ENCODE measurements at regions not wholly inside any gene's neighbourhood (a gene's known extent, or its start where the extent isn't known, plus 50 kb on each side); places are given as distances from the start of the nearest gene placed in this dataset.

- no TSS peak for BruUV-seq (replicated peaks)
- TF ChIP-seq TCF3 (IDR thresholded peaks at IDR 0.05; ENCODE audit: borderline replicate concordance, insufficient read depth, low read depth, low read length) (no peak), SIX5 (IDR thresholded peaks at IDR 0.05; ENCODE audit: low read depth, low read length, severe bottlenecking) (no peak)
- intact Hi-C loops (cut with micrococcal nuclease; ENCODE audit: unreplicated experiment) (no loop called here), in situ Hi-C loops (cut with MboI) (no loop called here)
- ATAC-seq (no peak), FAIRE-seq (no peak), DNase-seq (ENCODE audit: low read depth, low spot score) (no peak)
- POLR2A ChIA-PET, result no interaction called here
- 47% methylated on average over 1 of the region's 1 CpG for WGBS (ENCODE audit: insufficient coverage, insufficient replicate concordance, low lambda C conversion rate, missing lambda C conversion rate)
- no peak overlapping the region for H3K9ac ChIP-seq (ENCODE audit: control insufficient read depth, insufficient read depth, low read length)
- H3K9me3 ChIP-seq (replicated peaks; ENCODE audit: control insufficient read depth, insufficient read depth, low read length), result peaks cover 1% of the 10 kb centered on the region; the same call in 2 of the 3 replicates
- H3K4me1 ChIP-seq (ENCODE audit: control insufficient read depth, insufficient read depth, low read length), result no peaks in the 10 kb centered on the region
- H3K27ac ChIP-seq (ENCODE audit: control insufficient read depth, insufficient read depth), result no peak overlapping the region
- RAD21 ChIA-PET (ENCODE audit: unreplicated experiment), result no interaction called here
- SMC1A ChIA-PET (ENCODE audit: uncharacterized antibody, unreplicated experiment), result no interaction called here
- H3K4me3 ChIP-seq, result no peak overlapping the region
- H4K20me1 ChIP-seq (ENCODE audit: control insufficient read depth, insufficient read depth), result no peaks in the 10 kb centered on the region
- no peak overlapping the region for H3K4me2 ChIP-seq (ENCODE audit: control insufficient read depth, insufficient read depth)
- no peaks in the 10 kb centered on the region for H3K79me2 ChIP-seq (ENCODE audit: control insufficient read depth, insufficient read depth, low read length)
- no peaks in the 10 kb centered on the region for H3K36me3 ChIP-seq (ENCODE audit: control insufficient read depth in 2 of 2, insufficient read depth in 2 of 2, low read length in 1 of 2)
- no peak overlapping the region for H2AFZ ChIP-seq (ENCODE audit: control insufficient read depth, low read depth, low read length)
- H3K27me3 ChIP-seq (replicated peaks in 1 of 2; ENCODE audit: control insufficient read depth in 2 of 2, insufficient read depth in 2 of 2, low read length in 1 of 2), result no peaks in the 10 kb centered on the region
- CTCF ChIA-PET, result no interaction called here
These were observed 265.5 kb upstream of the CD180 start for GRCh38 chr5:67462147-67462546.

- no peak for DNase-seq (ENCODE audit: low read depth, low spot score)
- ATAC-seq, result no peak
- Histone ChIP-seq H2AFZ (ENCODE audit: control insufficient read depth, low read depth, low read length) (no peak overlapping the region), H3K9me3 (replicated peaks; ENCODE audit: control insufficient read depth, insufficient read depth, low read length) (peaks cover 1% of the 10 kb centered on the region; the same call in 2 of the 3 replicates), H3K27ac (ENCODE audit: control insufficient read depth, insufficient read depth) (no peak overlapping the region), H3K27me3 (replicated peaks in 1 of 2; ENCODE audit: control insufficient read depth in 2 of 2, insufficient read depth in 2 of 2, low read length in 1 of 2) (no peaks in the 10 kb centered on the region), H3K36me3 (ENCODE audit: control insufficient read depth in 2 of 2, insufficient read depth in 2 of 2, low read length in 1 of 2) (no peaks in the 10 kb centered on the region), H4K20me1 (ENCODE audit: control insufficient read depth, insufficient read depth) (no peaks in the 10 kb centered on the region), H3K4me1 (ENCODE audit: control insufficient read depth, insufficient read depth, low read length) (no peaks in the 10 kb centered on the region), H3K9ac (ENCODE audit: control insufficient read depth, insufficient read depth, low read length) (no peak overlapping the region), H3K4me2 (ENCODE audit: control insufficient read depth, insufficient read depth) (no peak overlapping the region), H3K79me2 (ENCODE audit: control insufficient read depth, insufficient read depth, low read length) (no peaks in the 10 kb centered on the region), H3K4me3 (no peak overlapping the region)
- FAIRE-seq, result no peak
- CTCF ChIA-PET, result interaction anchor here (0.9 kb wide), 1 partner anchor 9 kb away, joined by 3 read pairs; no protein-coding TSS in a partner anchor
- no TSS peak for BruUV-seq (replicated peaks)
- intact Hi-C loops (cut with micrococcal nuclease; ENCODE audit: unreplicated experiment) (no loop called here), in situ Hi-C loops (cut with MboI) (no loop called here)
- RAD21 ChIA-PET (ENCODE audit: unreplicated experiment), result no interaction called here
- POLR2A ChIA-PET, result no interaction called here
- SMC1A ChIA-PET (ENCODE audit: uncharacterized antibody, unreplicated experiment), result no interaction called here
- TF ChIP-seq CHD2 (IDR thresholded peaks at IDR 0.05; ENCODE audit: borderline replicate concordance, low read depth, low read length), result no peak
These were observed 262.7 kb upstream of the CD180 start for GRCh38 chr5:67459253-67459652.
